ENCODE measurements at regions not wholly inside any gene's neighbourhood (a gene's known extent, or its start where the extent isn't known, plus 50 kb on each side); places are given as distances from the start of the nearest gene placed in this dataset.

- no peak overlapping the region for H2AFZ ChIP-seq (ENCODE audit: low read depth, low read length)
- no peak overlapping the region for H3K4me3 ChIP-seq (ENCODE audit: low read length)
- H3K4me2 ChIP-seq (ENCODE audit: low read length) = no peak overlapping the region
- H3K27me3 ChIP-seq (ENCODE audit: insufficient read depth, low read depth, low read length) = no peaks in the 10 kb centered on the region
- H3K27ac ChIP-seq (ENCODE audit: low read length) = no peak overlapping the region
- H4K20me1 ChIP-seq (ENCODE audit: insufficient read depth) = no peaks in the 10 kb centered on the region
- no peaks in the 10 kb centered on the region for H3K9me3 ChIP-seq (ENCODE audit: low read length)
- TF ChIP-seq RAD21 (conservative IDR thresholded peaks at IDR 0.05) = no peak
- TF ChIP-seq POLR2AphosphoS5 (IDR thresholded peaks at IDR 0.05) = no peak
- TF ChIP-seq SMC3 (conservative IDR thresholded peaks at IDR 0.05; ENCODE audit: poor library complexity) = no peak
- TF ChIP-seq EP300 (conservative IDR thresholded peaks at IDR 0.05; ENCODE audit: poor library complexity, severe bottlenecking) = no peak
- no peak overlapping the region for H3K9ac ChIP-seq (ENCODE audit: low read length)
- no peaks in the 10 kb centered on the region for H3K79me2 ChIP-seq (replicated peaks; ENCODE audit: insufficient read depth, low read length)
- no peaks in the 10 kb centered on the region for H3F3A ChIP-seq (ENCODE audit: insufficient read depth, low read length, poor library complexity, severe bottlenecking)
- H3K9me2 ChIP-seq (ENCODE audit: insufficient read depth, low read length) = no peaks in the 10 kb centered on the region
- H3K36me3 ChIP-seq (ENCODE audit: insufficient read depth, low read length) = no peaks in the 10 kb centered on the region
Observed at GRCh38 chr14:87045956-87046355, 947.0 kb downstream of the GALC start.

- no peak overlapping the region for H3K4me3 ChIP-seq (ENCODE audit: low read length)
- no peaks in the 10 kb centered on the region for H3K9me2 ChIP-seq (ENCODE audit: insufficient read depth, low read length)
- H3K79me2 ChIP-seq (replicated peaks; ENCODE audit: insufficient read depth, low read length) = no peaks in the 10 kb centered on the region
- no peak overlapping the region for H3K27ac ChIP-seq (ENCODE audit: low read length)
- no peaks in the 10 kb centered on the region for H3F3A ChIP-seq (ENCODE audit: insufficient read depth, low read length, poor library complexity, severe bottlenecking)
- no peak for TF ChIP-seq RAD21 (conservative IDR thresholded peaks at IDR 0.05)
- TF ChIP-seq POLR2AphosphoS5 (IDR thresholded peaks at IDR 0.05) = no peak
- no peak for TF ChIP-seq REST (IDR thresholded peaks at IDR 0.05; ENCODE audit: borderline replicate concordance)
- no peak for TF ChIP-seq CTCF (IDR thresholded peaks at IDR 0.05; ENCODE audit: poor library complexity, severe bottlenecking)
- no peak for TF ChIP-seq TAF1 (IDR thresholded peaks at IDR 0.05; ENCODE audit: low read depth)
- TF ChIP-seq MXI1 (conservative IDR thresholded peaks at IDR 0.05; ENCODE audit: poor library complexity, severe bottlenecking) = no peak
- TF ChIP-seq EP300 (conservative IDR thresholded peaks at IDR 0.05; ENCODE audit: poor library complexity, severe bottlenecking) = no peak
- no peak for TF ChIP-seq SMC3 (conservative IDR thresholded peaks at IDR 0.05; ENCODE audit: poor library complexity)
- TF ChIP-seq EZH2 (IDR thresholded peaks at IDR 0.05; ENCODE audit: borderline replicate concordance, insufficient read depth, low read length, poor library complexity, severe bottlenecking) = no peak
- H3K27me3 ChIP-seq (ENCODE audit: insufficient read depth, low read depth, low read length) = no peaks in the 10 kb centered on the region
- H4K20me1 ChIP-seq (ENCODE audit: insufficient read depth) = no peaks in the 10 kb centered on the region
- no peak overlapping the region for H3K9ac ChIP-seq (ENCODE audit: low read length)
- no peaks in the 10 kb centered on the region for H3K9me3 ChIP-seq (ENCODE audit: low read length)
- H3K36me3 ChIP-seq (ENCODE audit: insufficient read depth, low read length) = no peaks in the 10 kb centered on the region
- no peak overlapping the region for H3K4me2 ChIP-seq (ENCODE audit: low read length)
- H2AFZ ChIP-seq (ENCODE audit: low read depth, low read length) = no peak overlapping the region
Observed at GRCh38 chr14:87045246-87045645, 947.7 kb downstream of the GALC start.

GRCh38 chr14:87044807-87045206 is 948.2 kb downstream of the GALC start:
- Histone ChIP-seq H3F3A (ENCODE audit: insufficient read depth, low read length, poor library complexity, severe bottlenecking) (no peaks in the 10 kb centered on the region), H3K27ac (ENCODE audit: low read length) (no peak overlapping the region), H3K9ac (ENCODE audit: low read length) (no peak overlapping the region), H4K20me1 (ENCODE audit: insufficient read depth) (no peaks in the 10 kb centered on the region), H3K4me3 (ENCODE audit: low read length) (no peak overlapping the region), H3K36me3 (ENCODE audit: insufficient read depth, low read length) (no peaks in the 10 kb centered on the region), H3K4me2 (ENCODE audit: low read length) (no peak overlapping the region), H3K27me3 (ENCODE audit: insufficient read depth, low read depth, low read length) (no peaks in the 10 kb centered on the region), H3K9me3 (ENCODE audit: low read length) (no peaks in the 10 kb centered on the region), H2AFZ (ENCODE audit: low read depth, low read length) (no peak overlapping the region), H3K9me2 (ENCODE audit: insufficient read depth, low read length) (no peaks in the 10 kb centered on the region), H3K79me2 (replicated peaks; ENCODE audit: insufficient read depth, low read length) (no peaks in the 10 kb centered on the region)
- TF ChIP-seq REST (IDR thresholded peaks at IDR 0.05; ENCODE audit: borderline replicate concordance) (no peak), POLR2AphosphoS5 (IDR thresholded peaks at IDR 0.05) (no peak), CTCF (IDR thresholded peaks at IDR 0.05; ENCODE audit: poor library complexity, severe bottlenecking) (no peak), EP300 (conservative IDR thresholded peaks at IDR 0.05; ENCODE audit: poor library complexity, severe bottlenecking) (no peak), EZH2 (IDR thresholded peaks at IDR 0.05; ENCODE audit: borderline replicate concordance, insufficient read depth, low read length, poor library complexity, severe bottlenecking) (no peak), RAD21 (conservative IDR thresholded peaks at IDR 0.05) (no peak), MXI1 (conservative IDR thresholded peaks at IDR 0.05; ENCODE audit: poor library complexity, severe bottlenecking) (no peak)
